Hematopoietic multipotent progenitor cell (in vitro differentiated cells): ENCODE measurements at regions not wholly inside any gene's neighbourhood (a gene's known extent, or its start where the extent isn't known, plus 50 kb on each side); places are given as distances from the start of the nearest gene placed in this dataset.
"Not testable (repeated sequence)": the region's sequence is repeated elsewhere in the genome, so short reads cannot be mapped to it uniquely, and the experiment has no call there.

ENCODE experiments used
- DNase-seq, 3 donors: peaks; one replicate each; pipeline ENCODE4 v3.0.0-alpha.2; 2011 to 2015; ENCODE audit warnings: low read depth in 2 of 3, low spot score in 2 of 3

DNA sequence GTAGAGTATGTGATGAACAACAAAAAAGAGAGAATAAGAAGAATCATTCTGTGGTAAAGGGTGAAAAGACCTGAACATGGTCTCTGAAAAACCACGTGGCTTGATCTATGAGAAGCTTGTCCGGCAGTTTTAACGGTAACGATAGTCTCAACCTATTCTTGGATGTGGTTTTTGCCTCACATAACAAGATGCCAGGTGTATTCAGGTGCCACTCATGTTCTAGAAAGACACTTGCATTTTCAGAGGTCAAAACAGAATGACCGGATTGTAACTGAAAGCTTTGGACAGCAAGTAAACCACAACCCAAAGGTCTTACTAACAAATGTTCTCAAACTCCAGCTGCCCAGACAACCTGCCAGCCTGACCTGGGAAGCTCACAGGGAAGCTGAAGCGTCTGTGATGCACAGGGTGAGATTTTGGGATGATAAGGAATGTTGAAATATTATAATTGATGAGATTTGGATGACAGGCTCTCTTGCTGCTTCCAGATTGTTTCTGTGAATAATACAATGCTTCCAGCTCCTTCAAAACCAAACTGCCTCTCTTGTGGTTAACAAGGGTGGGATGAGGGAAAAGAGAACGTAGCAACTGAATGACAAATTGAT, 137.4 kb upstream of the GRB10 start:
- no peak for DNase-seq

DNA sequence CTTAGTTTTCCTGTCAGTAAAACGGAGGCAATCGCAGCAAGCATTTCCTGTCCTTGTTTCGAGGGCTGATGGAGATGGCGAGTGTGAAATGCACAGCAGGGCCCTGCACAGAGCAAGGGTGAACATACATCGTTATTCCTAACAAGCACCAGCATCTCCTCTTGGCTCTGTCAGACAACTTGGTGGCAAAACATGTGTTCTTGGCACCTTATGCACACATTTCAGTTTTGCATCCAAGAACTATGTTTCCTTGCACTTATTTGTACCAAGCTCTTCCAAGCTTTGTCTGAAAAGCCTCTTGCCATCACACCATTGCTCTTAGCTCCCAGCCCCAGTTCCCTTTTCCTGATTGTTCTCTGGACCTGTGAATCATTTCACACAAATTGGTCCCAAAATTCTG, 132.9 kb upstream of the GRB10 start:
- no peak for DNase-seq

DNA sequence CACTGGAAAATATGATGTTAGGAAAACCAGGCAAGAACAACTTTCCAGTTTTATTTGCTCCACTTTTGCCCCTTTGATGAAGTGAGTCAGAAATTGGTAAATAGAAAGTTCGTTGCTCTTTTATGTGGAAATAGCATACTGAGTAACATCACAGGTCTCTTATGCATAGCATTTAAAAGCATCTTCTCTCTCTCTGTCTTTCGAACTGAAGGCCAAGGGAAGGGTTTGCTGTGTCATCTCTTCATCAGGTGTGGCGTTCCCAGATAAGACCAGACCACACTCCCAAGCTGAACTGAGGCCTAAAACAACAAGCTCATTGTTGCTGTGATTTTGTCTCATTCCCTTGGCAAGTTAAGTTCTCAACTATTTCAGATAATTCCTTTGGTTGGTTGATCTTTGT, 131.8 kb upstream of the GRB10 start:
- no peak for DNase-seq

DNA sequence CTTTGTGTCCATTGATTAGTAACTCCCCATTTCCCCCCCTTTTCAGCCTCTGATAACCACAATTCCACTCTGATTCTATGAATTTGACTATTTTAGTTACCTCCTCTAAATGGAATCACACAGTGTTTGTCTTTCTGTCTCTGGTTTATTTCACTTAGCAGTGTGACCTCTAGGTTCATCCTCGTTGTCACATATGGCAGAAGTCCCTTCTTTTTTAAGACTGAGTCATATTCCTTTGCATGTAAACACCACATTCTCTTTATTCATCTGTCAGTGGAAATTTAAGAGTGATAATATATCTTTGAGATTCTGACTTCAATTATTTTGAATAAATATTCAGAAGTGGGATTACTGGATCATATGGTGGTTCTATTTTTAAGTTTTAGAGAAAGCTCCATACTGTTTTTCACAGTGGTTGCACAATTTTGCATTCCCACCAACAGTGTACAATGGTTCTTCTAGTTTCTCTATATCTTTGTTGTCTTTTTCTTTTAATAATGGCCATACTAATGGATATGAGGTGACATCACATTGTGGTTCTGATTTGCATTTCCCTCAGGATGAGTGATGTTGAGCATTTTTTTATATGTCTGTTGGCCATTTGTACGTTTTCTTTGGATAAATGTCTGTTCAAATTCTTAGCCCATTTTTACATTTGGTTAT, 126.1 kb upstream of the GRB10 start:
- no peak for DNase-seq

DNA sequence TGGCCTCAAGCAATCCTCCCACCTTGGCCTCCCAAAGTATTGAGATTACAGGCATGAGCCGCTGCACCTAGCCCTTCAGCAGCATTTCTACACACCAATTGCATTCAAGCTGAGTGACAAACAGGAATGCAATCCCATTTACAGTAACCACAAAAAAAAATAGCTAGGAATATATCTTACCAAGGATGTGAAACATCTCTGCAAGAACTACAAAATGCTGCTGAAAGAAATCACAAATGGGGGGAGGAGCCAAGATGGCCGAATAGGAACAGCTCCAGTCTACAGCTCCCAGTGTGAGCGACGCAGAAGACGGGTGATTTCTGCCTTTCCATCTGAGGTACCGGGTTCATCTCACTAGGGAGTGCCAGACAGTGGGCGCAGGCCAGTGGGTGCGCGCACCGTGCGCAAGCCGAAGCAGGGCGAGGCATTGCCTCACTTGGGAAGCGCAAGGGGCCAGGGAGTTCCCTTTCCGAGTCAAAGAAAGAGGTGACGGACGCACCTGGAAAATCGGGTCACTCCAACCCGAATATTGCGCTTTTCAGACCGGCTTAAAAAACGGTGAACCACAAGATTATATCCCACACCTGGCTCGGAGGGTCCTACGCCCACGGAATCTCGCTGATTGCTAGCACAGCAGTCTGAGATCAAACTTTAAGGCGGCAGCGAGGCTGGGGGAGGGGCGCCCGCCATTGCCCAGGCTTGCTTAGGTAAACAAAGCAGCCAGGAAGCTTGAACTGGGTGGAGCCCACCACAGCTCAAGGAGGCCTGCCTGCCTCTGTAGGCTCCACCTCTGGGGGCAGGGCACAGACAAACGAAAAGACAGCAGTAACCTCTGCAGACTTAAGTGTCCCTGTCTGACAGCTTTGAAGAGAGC, 116.1 kb upstream of the GRB10 start:
- DNase-seq, result not testable (repeated sequence)

DNA sequence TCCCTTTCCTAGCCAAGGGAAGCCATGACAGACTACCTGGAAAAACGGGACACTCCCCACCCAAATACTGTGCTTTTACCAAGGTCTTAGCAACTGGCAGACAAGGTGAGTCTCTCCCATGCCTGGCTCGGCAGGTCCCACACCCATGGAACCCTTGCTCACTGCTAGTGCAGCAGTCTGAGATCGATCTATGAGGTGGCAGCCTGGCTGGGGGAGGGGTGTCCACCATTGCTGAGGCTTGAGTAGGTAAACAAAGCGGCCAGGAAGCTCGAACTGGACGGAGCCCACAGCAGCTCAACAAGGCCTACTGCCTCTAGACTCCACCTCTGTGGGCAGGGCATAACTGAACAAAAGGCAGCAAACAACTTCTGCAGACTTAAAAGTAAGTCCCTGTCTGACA, 104.4 kb upstream of the GRB10 start:
- DNase-seq, result not testable (repeated sequence)

DNA sequence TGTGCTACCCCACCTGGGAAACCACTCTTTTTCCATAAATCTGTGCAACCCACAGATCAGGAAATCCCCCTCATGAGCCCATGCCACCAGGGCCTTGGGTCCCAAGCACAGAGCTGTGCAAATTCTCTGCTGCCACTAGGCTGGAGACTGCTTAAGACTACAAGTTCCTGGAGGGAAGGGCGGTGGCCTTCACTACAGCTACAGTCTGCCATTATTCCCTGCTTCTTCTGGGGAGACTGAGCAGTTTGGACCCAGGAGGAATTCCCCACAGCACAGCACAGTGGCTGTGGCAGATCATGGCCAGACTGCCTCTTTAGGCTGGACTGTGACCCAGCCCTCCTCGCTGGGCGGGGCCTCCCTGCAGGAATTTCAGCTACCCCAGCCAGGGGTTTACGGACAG, 89.7 kb upstream of the GRB10 start:
- DNase-seq, result no peak

DNA sequence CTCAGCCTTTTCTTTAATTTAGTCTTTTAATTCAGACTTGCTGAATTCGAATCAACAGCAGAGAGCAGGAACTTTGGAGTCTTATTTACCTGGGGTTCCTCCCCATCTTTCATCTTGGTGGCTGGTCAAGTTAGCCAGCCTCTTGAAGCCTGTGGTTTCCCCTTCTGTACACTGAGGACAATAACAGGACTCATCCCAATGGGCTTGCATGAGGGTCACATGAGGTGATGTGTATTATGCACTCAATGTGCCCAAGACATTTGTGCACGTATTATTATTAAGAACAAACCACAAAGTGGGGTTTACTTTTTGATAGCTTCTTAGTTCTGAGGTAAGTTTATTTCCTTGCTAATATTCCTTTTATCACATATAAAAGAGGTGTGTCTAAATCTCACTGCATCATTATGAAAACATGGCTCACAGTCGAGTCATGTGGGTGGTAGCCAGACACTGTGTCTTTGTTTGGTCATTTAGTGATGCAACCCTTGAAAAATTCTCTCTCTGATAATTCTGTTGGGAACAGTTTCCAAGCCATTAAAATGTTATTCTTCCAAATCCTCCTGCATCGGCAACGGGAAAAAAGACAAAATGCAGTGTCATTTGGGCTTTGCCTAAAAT, 86.5 kb upstream of the GRB10 start:
- no peak for DNase-seq

DNA sequence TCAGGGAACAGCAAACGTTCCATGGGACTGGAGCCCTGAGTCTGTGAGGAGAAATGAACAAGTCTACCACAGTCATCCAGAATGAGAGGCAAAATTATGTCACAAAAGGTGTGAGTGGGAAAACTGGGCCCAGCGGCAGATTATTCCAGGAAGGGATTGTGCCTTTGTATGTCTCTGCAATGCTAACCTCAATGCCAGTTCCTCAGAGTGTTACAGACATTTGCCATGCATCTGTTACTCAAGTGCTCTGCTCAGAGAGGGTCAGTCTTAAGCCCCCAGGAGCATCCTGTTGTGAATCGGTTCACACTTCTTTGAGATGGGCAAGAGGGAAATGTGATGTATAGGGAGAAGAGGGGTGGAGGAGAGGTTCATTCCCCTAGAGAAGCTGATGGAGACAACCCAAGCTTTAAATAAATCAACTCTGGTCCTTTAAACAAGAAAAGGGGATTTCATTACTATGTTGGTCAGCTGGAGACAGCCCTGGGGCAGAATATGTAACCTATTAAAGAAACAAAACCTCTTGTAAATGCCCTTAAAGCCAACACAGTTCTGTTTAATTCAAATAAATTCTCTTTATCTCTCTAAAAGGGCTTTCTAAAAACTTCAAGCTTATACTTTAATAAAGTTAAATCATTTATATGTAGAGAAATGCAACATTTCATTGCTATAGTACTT, 85.9 kb upstream of the GRB10 start:
- no peak for DNase-seq

DNA sequence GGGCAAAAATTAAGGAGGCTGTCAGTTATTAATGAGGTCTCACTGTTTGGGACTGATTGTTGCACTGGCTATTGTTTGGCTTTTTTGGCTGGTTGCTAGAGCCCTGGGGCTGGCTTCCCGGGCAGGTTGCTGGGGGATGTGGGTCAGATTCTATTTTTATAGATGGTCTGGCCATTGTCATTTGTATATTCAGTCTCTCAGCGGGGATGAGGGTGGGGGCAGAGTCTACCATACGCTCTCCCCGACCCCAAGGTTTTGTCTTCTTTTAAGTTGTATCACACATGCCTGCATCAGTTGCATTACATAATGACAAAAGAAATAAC, 84.3 kb upstream of the GRB10 start:
- no peak for DNase-seq

DNA sequence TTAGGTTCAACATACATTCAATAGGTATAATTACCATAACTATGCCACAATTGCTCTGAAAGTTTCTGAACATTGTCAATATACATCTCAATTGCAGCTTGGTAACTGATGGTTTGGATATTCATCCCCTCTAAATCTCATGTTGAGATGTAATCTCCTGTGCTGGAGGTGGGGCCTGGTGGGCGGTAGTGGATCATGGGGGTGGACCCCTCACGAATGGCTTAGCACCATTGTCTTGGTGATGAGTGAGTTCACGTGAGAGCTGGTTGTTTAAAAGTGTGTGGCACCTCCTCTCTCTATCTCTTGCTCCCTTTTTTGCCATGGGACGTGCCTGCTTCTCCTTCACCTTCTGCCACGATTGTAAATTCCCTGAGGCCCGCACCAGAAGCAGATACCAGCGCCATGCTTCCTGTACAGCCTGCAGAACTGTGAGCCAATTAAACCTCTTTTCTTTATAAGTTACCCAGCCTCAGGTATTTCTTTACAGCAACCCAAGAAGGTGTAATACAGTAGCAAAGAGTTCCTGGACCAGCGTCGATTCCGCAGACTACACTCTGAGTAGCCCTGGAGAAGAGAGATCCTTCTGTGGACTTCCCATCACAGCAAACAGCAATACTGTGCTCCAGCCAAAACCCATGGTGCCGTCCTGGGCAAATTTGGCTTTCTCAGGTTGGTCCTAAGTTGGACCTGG, 83.8 kb upstream of the GRB10 start:
- DNase-seq, result no peak

DNA sequence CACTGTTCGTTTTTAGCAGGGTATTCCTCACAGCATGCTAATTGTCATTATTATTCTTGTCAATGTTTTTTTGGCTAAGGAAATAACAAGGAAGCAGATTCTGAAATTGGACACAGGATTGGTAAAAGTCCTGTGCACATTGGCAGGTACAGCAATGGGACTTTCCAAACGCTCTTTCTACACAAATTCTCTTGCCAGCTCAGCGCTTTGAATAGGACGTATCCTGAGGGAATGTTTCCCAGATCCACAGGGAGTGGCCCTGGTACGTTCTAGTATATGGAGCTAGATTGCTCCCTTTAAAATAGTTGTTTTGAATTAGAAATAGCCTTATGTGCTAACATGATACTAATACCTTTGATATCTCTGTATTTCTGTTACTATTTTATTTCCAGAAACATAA, 82.8 kb upstream of the GRB10 start:
- DNase-seq, result no peak

DNA sequence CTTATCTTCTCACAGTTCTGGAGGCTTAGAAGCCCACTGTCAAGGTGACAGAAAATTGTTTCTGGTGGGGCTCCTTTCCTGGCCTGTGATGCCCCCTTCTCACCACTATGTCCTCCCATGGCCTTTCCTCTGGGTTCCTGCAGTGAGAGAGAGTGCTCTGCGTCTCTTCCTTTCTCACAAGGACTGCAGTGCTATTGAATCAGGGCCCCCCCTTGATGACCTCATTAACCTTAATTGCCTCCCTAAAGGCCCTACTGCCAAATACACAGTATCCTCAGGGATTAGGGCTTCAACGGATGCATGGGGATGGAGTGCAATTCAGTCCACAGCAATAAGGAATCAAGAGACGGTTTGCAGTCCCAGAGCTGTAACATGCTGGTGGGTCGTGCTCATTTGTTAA, 82.0 kb upstream of the GRB10 start:
- no peak for DNase-seq

DNA sequence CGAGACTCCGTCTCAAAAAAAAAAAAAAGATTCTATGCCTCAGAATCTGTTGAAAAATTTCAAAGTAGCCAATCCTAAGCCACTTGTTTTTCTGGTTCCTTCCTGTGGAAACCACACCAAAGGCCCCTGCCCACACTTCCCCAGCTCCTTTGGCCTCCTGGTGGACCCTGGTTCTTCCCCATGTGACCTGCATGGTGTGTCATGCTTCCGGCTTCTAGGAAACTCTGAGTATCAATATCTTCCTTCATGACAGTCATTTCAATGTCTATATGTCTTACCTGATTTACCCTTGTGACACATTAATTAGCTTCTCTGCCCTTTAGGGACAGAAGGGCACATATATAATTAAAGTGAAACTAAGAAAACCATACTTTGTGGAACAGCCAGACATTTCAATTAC, 80.4 kb upstream of the GRB10 start:
- no peak for DNase-seq

DNA sequence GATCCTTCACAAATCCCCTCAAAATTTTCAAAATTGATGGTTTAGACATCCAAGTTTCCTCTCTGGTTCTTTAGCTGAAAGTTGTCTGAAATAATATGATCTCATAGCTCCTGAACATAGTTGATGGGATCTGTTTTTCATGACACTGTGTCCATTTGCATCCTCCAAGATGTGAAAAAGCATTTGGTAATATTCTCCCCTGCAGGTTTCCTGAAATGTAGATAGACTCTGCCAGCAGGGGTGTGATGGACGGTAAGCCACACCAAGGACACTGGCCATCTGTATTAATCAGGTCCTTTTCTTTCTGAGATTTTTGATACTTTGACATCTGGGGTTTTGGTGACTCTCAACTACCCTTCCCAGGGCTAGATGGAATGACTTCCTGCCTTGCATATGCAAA, 79.6 kb upstream of the GRB10 start:
- DNase-seq, result no peak

DNA sequence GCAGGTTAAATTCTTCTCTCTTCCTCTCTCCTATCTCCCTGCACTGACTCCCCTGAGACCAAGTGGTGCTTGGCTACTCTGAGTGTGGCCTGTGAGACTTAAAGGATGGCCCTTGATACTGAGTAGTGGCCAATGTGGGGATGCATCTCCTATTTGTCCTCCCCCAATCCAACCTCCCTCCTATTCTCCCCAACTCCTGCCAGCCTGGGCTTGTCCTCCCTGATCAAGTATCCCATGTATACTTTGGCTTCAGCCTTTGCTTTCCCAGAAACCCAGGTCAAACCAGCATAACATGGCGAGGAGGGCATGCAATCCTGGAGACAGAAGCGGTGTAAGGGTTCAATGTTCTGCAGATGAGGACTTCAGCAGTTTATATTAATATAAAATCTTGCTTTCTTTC, 77.9 kb upstream of the GRB10 start:
- DNase-seq, result no peak

DNA sequence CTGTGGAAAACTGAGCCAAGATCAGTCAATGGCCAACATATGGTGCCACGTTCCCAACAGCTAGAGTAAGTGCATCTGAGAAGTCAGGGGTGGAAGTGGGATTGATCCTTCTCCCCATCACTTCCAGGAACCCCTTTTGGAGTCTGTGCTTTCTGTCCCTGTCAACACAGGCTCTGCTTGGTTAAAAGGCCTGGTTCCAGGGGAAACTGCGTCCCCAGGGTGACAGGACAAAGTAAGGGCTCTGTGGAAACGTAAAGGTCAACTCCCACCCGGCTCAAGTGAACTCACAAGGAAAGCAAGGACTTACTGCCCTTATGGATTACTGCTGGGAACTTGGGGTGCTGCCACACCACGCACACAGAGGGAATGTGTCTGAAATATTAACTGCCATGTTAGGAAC, 77.5 kb upstream of the GRB10 start:
- DNase-seq, result no peak

DNA sequence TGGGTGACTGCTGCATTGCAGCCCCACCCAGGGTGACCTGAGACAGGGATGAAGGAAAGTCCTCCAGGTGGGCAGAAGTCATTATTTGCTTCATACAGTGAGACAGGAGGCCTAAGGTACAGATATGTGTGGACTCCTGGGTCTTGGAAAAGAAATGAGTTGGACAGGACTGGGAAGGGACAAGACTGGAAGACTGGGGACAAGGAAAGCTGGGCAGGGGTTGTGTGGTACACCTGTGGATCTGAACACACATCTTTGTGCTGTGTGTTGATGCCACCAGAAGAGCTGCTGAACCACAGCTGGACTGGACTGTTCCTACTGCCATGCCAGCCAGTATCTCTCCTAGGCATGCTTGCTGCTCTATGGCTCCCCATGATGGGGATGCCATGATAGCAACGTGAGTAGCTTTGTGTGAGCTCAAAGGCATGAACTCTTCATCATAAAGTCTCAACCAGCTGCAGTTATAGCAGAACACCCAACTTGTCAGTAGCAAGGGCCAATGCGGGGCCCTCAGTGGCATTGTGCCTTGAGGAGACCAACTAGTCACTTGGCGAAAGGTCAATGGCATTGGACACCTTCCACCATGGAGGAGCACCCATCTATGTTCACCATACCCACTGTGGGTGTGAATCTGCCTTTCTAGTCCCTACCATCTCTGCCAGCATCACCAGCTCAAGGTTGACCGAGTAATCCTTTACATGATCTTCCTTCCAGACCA, 76.0 kb upstream of the GRB10 start:
- no peak for DNase-seq

DNA sequence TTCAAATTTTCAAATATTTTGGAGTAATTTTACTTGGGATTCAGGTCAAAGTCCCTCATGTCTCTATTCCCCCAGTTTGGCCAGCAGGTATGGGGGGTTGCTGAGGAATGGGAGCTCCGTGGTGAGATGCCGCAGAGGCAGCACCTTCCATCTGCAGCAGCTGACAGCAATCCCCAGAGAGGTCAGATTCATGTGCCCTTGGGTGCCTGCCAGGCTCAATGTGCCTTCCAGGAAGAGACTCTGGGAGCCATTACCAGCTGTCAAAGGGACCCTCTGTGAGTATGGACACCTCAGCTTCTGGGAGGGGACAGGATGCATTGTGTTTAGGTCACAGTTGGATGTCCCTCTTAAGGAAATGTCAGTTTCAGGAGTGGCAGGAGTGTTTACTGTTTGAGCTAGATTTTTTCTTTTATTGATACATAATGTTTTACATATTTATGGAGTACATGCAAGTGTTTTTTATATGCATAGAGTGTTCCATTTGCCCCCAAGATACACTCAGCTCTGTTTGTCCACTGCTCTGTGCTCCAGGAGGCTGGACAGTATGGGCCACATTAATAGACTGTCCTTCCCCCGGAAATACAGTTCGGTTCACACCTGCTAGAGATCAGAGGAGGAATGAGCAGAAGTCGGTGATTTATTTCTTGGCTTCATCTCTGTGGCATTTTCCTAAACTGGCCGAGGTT, 75.3 kb upstream of the GRB10 start:
- no peak for DNase-seq
